ENCODE measurements at regions not wholly inside any gene's neighbourhood (a gene's known extent, or its start where the extent isn't known, plus 50 kb on each side); places are given as distances from the start of the nearest gene placed in this dataset.

- DNase-seq (ENCODE audit: low read depth, low spot score), result no peak
- in situ Hi-C loops (cut with HindIII; ENCODE audit: low sequenced_read_pairs), result no loop called here
- H3K4me3 ChIP-seq (ENCODE audit: low read depth, low read length), result no peak overlapping the region
These were observed 74.2 kb upstream of the TYRP1 start for GRCh38 chr9:12618956-12619355.

GRCh38 chr9:12625844-12626243 is 67.3 kb upstream of the TYRP1 start:
- TF ChIP-seq CTCF (IDR thresholded peaks at IDR 0.05; ENCODE audit: low read depth, low read length), result no peak
- no peak overlapping the region for H3K4me3 ChIP-seq (ENCODE audit: low read depth, low read length)
- in situ Hi-C loops (cut with HindIII; ENCODE audit: low sequenced_read_pairs), result no loop called here
- DNase-seq (ENCODE audit: low read depth, low spot score), result no peak

More at GRCh38 chr9:12618956-12619355, 74.2 kb upstream of the TYRP1 start:
- no peak for TF ChIP-seq CTCF (IDR thresholded peaks at IDR 0.05; ENCODE audit: low read depth, low read length)

GRCh38 chr9:12627096-12627495 is 66.1 kb upstream of the TYRP1 start:
- in situ Hi-C loops (cut with HindIII; ENCODE audit: low sequenced_read_pairs), result no loop called here
- DNase-seq (ENCODE audit: low read depth, low spot score), result no peak
- no peak overlapping the region for H3K4me3 ChIP-seq (ENCODE audit: low read depth, low read length)
- TF ChIP-seq CTCF (IDR thresholded peaks at IDR 0.05; ENCODE audit: low read depth, low read length), result no peak

- in situ Hi-C loops (cut with HindIII; ENCODE audit: low sequenced_read_pairs), result no loop called here
These were observed 64.6 kb upstream of the TYRP1 start for GRCh38 chr9:12628546-12628945.

GRCh38 chr9:12629067-12629466 is 64.1 kb upstream of the TYRP1 start:
- in situ Hi-C loops (cut with HindIII; ENCODE audit: low sequenced_read_pairs), result no loop called here
- DNase-seq (ENCODE audit: low read depth, low spot score), result no peak
- no peak overlapping the region for H3K4me3 ChIP-seq (ENCODE audit: low read depth, low read length)
- no peak for TF ChIP-seq CTCF (IDR thresholded peaks at IDR 0.05; ENCODE audit: low read depth, low read length)

More at GRCh38 chr9:12628546-12628945, 64.6 kb upstream of the TYRP1 start:
- H3K4me3 ChIP-seq (ENCODE audit: low read depth, low read length), result no peak overlapping the region
- TF ChIP-seq CTCF (IDR thresholded peaks at IDR 0.05; ENCODE audit: low read depth, low read length), result no peak
- DNase-seq (ENCODE audit: low read depth, low spot score), result no peak

GRCh38 chr9:12631866-12632265 is 61.3 kb upstream of the TYRP1 start:
- TF ChIP-seq CTCF (IDR thresholded peaks at IDR 0.05; ENCODE audit: low read depth, low read length), result no peak
- in situ Hi-C loops (cut with HindIII; ENCODE audit: low sequenced_read_pairs), result no loop called here
- no peak overlapping the region for H3K4me3 ChIP-seq (ENCODE audit: low read depth, low read length)
- DNase-seq (ENCODE audit: low read depth, low spot score), result no peak

Measured in astrocyte of the spinal cord (primary cell).